ENCODE measurements at regions not wholly inside any gene's neighbourhood (a gene's known extent, or its start where the extent isn't known, plus 50 kb on each side); places are given as distances from the start of the nearest gene placed in this dataset.

DNA sequence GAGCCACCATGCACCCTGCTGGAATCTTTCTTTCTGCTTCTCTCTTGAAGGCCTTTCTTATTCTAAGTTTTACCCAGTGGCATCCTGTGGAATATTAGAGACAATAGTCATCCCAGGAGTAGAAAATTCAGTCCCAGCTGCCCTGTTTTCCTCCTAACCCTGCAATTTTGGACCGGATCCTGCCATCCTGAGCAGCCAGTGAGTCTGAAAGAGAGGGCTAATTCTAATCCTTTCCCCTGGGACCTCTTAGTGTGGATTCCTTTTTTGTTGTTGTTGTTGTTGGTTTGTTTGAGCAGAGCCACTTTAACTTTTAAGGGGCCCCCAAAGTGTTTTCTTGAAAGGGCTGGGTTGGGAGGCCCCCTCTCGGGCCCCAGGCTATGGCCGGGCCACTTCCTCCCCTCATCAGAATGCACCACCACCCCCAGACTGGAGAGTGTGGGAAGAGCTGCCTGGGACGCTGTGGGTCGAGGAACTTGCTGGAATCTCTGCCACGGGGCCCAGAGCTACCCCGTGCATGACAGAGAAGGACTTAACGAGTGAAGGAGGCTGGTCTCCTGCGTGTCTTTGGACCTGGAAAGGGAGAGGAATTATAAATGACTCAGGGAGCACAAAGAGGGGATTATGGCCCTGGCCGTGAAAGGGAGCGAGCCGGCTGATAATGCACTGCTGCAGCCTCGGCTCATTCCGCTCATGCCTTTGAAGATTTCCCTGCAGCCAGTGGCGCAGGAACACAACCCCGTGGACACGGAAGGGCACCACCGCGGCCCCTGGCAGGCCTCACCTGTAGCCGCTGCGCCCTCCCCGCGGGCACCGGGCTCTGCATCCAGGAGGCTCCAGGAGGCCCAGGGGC, 81.0 kb upstream of the AKT3 start:
- TF ChIP-seq, protein P1, sequence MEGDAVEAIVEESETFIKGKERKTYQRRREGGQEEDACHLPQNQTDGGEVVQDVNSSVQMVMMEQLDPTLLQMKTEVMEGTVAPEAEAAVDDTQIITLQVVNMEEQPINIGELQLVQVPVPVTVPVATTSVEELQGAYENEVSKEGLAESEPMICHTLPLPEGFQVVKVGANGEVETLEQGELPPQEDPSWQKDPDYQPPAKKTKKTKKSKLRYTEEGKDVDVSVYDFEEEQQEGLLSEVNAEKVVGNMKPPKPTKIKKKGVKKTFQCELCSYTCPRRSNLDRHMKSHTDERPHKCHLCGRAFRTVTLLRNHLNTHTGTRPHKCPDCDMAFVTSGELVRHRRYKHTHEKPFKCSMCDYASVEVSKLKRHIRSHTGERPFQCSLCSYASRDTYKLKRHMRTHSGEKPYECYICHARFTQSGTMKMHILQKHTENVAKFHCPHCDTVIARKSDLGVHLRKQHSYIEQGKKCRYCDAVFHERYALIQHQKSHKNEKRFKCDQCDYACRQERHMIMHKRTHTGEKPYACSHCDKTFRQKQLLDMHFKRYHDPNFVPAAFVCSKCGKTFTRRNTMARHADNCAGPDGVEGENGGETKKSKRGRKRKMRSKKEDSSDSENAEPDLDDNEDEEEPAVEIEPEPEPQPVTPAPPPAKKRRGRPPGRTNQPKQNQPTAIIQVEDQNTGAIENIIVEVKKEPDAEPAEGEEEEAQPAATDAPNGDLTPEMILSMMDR (IDR thresholded peaks at IDR 0.05; ENCODE audit: insufficient read depth, low read length), result no peak
- no peak for TF ChIP-seq POLR2AphosphoS5 (IDR thresholded peaks at IDR 0.05; ENCODE audit: low read depth)

Data from HL-60 (cell line).